ENCODE measurements at regions not wholly inside any gene's neighbourhood (a gene's known extent, or its start where the extent isn't known, plus 50 kb on each side); places are given as distances from the start of the nearest gene placed in this dataset.

- TF ChIP-seq POLR2A (IDR thresholded peaks at IDR 0.05; ENCODE audit: low read depth, low read length), result no peak
- TF ChIP-seq POLR2AphosphoS5 (IDR thresholded peaks at IDR 0.05; ENCODE audit: low read depth, low read length), result no peak
- TF ChIP-seq PAX5 (IDR thresholded peaks at IDR 0.05; ENCODE audit: insufficient read depth, low read length, severe bottlenecking), result no peak
- no peak for TF ChIP-seq TAF1 (IDR thresholded peaks at IDR 0.05; ENCODE audit: low read depth, low read length)
Observed at GRCh38 chr18:2114289-2114688, 457.0 kb downstream of the METTL4 start.

Measured in GM12891 (cell line).